ENCODE measurements at regions not wholly inside any gene's neighbourhood (a gene's known extent, or its start where the extent isn't known, plus 50 kb on each side); places are given as distances from the start of the nearest gene placed in this dataset.

GRCh38 chr6:137362878-137363804 lies 131.1 kb downstream of the OLIG3 start:
- no peak for TF ChIP-seq ARNT (IDR thresholded peaks at IDR 0.05)
- no peak for TF ChIP-seq SUZ12 (IDR thresholded peaks at IDR 0.05)
- no peak for TF ChIP-seq FOXM1 (IDR thresholded peaks at IDR 0.05; ENCODE audit: borderline replicate concordance)
- TF ChIP-seq ELF4 (IDR thresholded peaks at IDR 0.05) = no peak
- no peak for TF ChIP-seq HDGF (IDR thresholded peaks at IDR 0.05; ENCODE audit: borderline replicate concordance)
- no peak for TF ChIP-seq PKNOX1 (IDR thresholded peaks at IDR 0.05)
- no peak for TF ChIP-seq FOXK2 (IDR thresholded peaks at IDR 0.05)
- TF ChIP-seq SP1 (IDR thresholded peaks at IDR 0.05) = no peak

Measured in HEK293T (cell line).